A673 (cell line): ENCODE measurements at regions not wholly inside any gene's neighbourhood (a gene's known extent, or its start where the extent isn't known, plus 50 kb on each side); places are given as distances from the start of the nearest gene placed in this dataset.

Source experiments
- BruUV-seq: library from RNA; stranded (reverse); fragments of 400-500 nt; replicated peaks from 2 replicates; lab custom pipeline; 2021; lab: Mats Ljungman, UMichigan
- CTCF ChIA-PET: fragments of 300-600 bp; sonication (Branson Sonifier 250); formaldehyde crosslinking; loops from one replicate; lab custom pipeline; 2022; ENCODE audit warnings: antibody characterized with exemption; lab: Charles Lee
- POLR2A ChIA-PET: fragments of 300-600 bp; sonication (Branson Sonifier 250); formaldehyde crosslinking; loops from one replicate; lab custom pipeline; 2022; ENCODE audit warnings: antibody characterized with exemption; ENCODE audit not compliant: low non-redundant PET; lab: Charles Lee
- DNase-seq: peaks from one replicate; pipeline ENCODE4 v3.0.0-alpha.2; 2015; ENCODE audit warnings: low spot score
- H3K27ac ChIP-seq: fragments of 200-600 bp; sonication (generic); 2 replicates; pipeline ENCODE4 v1.5.1; 2016; ENCODE audit warnings: mixed run types, low read depth, mild to moderate bottlenecking, mixed read lengths, antibody characterized with exemption, low read length; ENCODE audit not compliant: poor library complexity, severe bottlenecking
- H3K27me3 ChIP-seq: fragments of 200-600 bp; sonication (generic); replicated peaks from 2 replicates; pipeline ENCODE4 v1.6.1; 2017; ENCODE audit warnings: mixed run types, low read depth, mild to moderate bottlenecking, mixed read lengths, antibody characterized with exemption, low read length; ENCODE audit not compliant: insufficient read depth, poor library complexity
- H3K36me3 ChIP-seq: fragments of 200-600 bp; sonication (generic); 2 replicates; pipeline ENCODE4 v1.6.1; 2016; ENCODE audit warnings: mixed run types, mild to moderate bottlenecking, mixed read lengths, antibody characterized with exemption, low read length; ENCODE audit not compliant: insufficient read depth, poor library complexity, severe bottlenecking
- H3K4me1 ChIP-seq: fragments of 200-600 bp; sonication (generic); 2 replicates; pipeline ENCODE4 v1.6.1; 2017; ENCODE audit warnings: mixed run types, mild to moderate bottlenecking, mixed read lengths, antibody characterized with exemption, low read length; ENCODE audit not compliant: insufficient read depth, poor library complexity, severe bottlenecking
- H3K4me3 ChIP-seq: fragments of 200-600 bp; sonication (generic); 2 replicates; pipeline ENCODE4 v1.5.1; 2016; ENCODE audit warnings: low read depth, mixed run types, mild to moderate bottlenecking, mixed read lengths, low read length; ENCODE audit not compliant: poor library complexity, severe bottlenecking
- H3K9me3 ChIP-seq: fragments of 200-600 bp; sonication (generic); 2 replicates; pipeline ENCODE4 v1.6.1; 2016; ENCODE audit warnings: mixed run types, low read depth, mild to moderate bottlenecking, mixed read lengths, antibody characterized with exemption, low read length; ENCODE audit not compliant: poor library complexity, severe bottlenecking
- EZH2 ChIP-seq: fragments of 200-600 bp; sonication (generic); IDR thresholded peaks from 2 replicates; pipeline ENCODE4 v1.6.1; 2017; ENCODE audit warnings: borderline replicate concordance, low read depth, mild to moderate bottlenecking, mixed read lengths, antibody characterized with exemption, low read length; ENCODE audit not compliant: poor library complexity, severe bottlenecking
- intact Hi-C: fragments of 100-400 bp; cut with micrococcal nuclease; formaldehyde crosslinking; loops from one replicate; pipeline ENCODE4 v1.10.0; 2022; ENCODE audit not compliant: unreplicated experiment
- TF ChIP-seq, protein P1 (sequence below): fragments of 300-800, 200-600 bp; sonication (generic); conservative IDR thresholded peaks from 2 replicates; pipeline ENCODE4 v1.5.1; 2017; ENCODE audit warnings: low read depth, mild to moderate bottlenecking, antibody characterized with exemption, low read length, moderate library complexity, mixed read lengths

DNA sequence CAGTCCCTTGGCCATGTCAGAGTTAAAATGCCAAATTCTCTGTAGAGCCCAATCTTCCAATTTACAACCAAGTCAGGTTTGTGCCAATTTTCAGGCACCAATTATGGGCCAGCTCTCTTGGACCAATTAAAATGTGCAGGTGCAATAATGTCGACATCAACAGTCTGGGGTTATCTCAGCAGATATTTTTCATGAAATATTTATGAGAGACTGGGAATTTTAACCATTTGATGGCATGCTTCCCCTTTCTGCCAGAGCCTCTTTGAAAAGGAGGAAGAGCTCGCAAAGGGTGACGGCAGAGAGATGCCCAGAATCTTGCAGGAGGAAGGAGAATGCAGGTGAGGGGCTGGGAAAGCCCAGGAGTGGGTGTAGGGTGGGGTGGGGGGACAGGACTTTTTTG, 100.8 kb upstream of the SYT13 start:
- ChIA-PET CTCF (no interaction called here), POLR2A (no interaction called here)

DNA sequence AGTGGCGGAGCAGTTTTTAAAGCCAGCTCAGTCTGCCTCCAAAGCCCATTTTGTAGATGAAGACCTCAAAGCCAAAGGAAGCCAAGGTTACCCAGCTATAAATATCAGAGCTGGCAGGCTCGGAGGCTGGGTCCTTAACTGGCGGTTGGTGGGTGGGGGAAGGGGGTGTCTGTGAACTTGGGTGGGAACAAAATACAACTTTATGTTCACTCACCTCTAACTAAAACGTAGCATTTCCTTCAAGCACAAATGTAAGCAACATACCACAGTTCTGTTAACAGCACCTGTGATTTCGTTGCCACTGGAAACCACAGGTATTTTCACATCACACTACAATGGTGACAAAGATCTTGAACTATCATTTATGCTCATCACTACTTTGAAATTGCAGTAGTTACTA, 99.7 kb upstream of the SYT13 start:
- CTCF ChIA-PET: interaction anchor here (0.5 to 1.4 kb wide), 2 partner anchors 15 to 45 kb away, joined by 5 read pairs; no protein-coding TSS in a partner anchor
- no peak for DNase-seq
- Histone ChIP-seq H3K4me3 (no peak overlapping the region), H3K27me3 (no peaks in the 10 kb centered on the region), H3K4me1 (peaks cover 7% of the 10 kb centered on the region), H3K36me3 (no peaks in the 10 kb centered on the region), H3K27ac (no peak overlapping the region), H3K9me3 (no peaks in the 10 kb centered on the region)
- POLR2A ChIA-PET: no interaction called here
- intact Hi-C loops: no loop called here
- no TSS peak for BruUV-seq
- TF ChIP-seq, protein P1, sequence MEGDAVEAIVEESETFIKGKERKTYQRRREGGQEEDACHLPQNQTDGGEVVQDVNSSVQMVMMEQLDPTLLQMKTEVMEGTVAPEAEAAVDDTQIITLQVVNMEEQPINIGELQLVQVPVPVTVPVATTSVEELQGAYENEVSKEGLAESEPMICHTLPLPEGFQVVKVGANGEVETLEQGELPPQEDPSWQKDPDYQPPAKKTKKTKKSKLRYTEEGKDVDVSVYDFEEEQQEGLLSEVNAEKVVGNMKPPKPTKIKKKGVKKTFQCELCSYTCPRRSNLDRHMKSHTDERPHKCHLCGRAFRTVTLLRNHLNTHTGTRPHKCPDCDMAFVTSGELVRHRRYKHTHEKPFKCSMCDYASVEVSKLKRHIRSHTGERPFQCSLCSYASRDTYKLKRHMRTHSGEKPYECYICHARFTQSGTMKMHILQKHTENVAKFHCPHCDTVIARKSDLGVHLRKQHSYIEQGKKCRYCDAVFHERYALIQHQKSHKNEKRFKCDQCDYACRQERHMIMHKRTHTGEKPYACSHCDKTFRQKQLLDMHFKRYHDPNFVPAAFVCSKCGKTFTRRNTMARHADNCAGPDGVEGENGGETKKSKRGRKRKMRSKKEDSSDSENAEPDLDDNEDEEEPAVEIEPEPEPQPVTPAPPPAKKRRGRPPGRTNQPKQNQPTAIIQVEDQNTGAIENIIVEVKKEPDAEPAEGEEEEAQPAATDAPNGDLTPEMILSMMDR: no peak
- TF ChIP-seq EZH2: no peak

More for the DNA sequence above, 100.8 kb upstream of the SYT13 start:
- Histone ChIP-seq H3K4me1 (peaks cover 9% of the 10 kb centered on the region), H3K36me3 (no peaks in the 10 kb centered on the region), H3K27me3 (no peaks in the 10 kb centered on the region), H3K27ac (no peak overlapping the region), H3K9me3 (no peaks in the 10 kb centered on the region), H3K4me3 (no peak overlapping the region)
- DNase-seq: no peak
- TF ChIP-seq EZH2: no peak
- TF ChIP-seq, protein P1: no peak
- BruUV-seq: no TSS peak
- intact Hi-C loops: no loop called here

DNA sequence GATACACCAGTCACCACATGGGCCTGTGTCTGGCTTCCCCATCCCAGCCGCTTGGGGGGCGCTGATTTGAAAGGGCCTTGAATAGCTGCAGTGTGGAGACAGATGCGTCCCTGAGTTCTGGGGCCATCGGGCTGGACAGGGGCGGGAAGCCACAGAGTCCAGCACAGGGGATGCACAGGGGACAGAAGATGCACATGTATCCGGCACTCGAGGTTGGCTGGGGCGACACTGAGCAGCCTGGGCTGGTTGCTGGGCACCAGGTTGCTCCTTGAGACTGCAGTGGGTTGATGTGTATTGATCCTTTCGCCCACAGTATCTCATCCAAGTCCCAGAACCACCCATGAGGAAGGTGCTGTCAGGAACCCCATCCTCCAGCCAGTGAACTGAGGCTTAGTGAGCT, 99.3 kb upstream of the SYT13 start:
- DNase-seq: no peak
- Histone ChIP-seq H3K9me3 (no peaks in the 10 kb centered on the region), H3K4me1 (peaks cover 2% of the 10 kb centered on the region), H3K36me3 (no peaks in the 10 kb centered on the region), H3K27ac (no peak overlapping the region), H3K27me3 (no peaks in the 10 kb centered on the region), H3K4me3 (no peak overlapping the region)
- intact Hi-C loops: no loop called here
- no TSS peak for BruUV-seq
- no peak for TF ChIP-seq EZH2
- TF ChIP-seq, protein P1: no peak
- CTCF ChIA-PET: interaction anchor here (0.5 to 1.4 kb wide), 2 partner anchors 14 to 45 kb away, joined by 5 read pairs; no protein-coding TSS in a partner anchor
- POLR2A ChIA-PET: no interaction called here
